Panc1 (cell line): ENCODE measurements at regions not wholly inside any gene's neighbourhood (a gene's known extent, or its start where the extent isn't known, plus 50 kb on each side); places are given as distances from the start of the nearest gene placed in this dataset.

Source experiments
- ATAC-seq: fragments of 200-7000 bp; cut with Tn5 transposase; 2 replicates; pipeline ENCODE4 v1.9.1; 2020; ENCODE audit warnings: mild to moderate bottlenecking, moderate library complexity
- BruUV-seq: library from RNA; stranded (reverse); fragments of 400-500 nt; replicated peaks from 2 replicates; lab custom pipeline; 2021; lab: Mats Ljungman, UMichigan
- CTCF ChIA-PET: fragments of 300-600 bp; sonication (Branson Sonifier 250); formaldehyde crosslinking; loops from one replicate; lab custom pipeline; 2022; ENCODE audit warnings: antibody characterized with exemption; lab: Charles Lee
- POLR2A ChIA-PET: fragments of 300-600 bp; sonication (Branson Sonifier 250); formaldehyde crosslinking; loops from one replicate; lab custom pipeline; 2022; ENCODE audit warnings: antibody characterized with exemption; lab: Charles Lee
- DNase-seq: peaks from one replicate; pipeline ENCODE4 v3.0.0-alpha.2; 2010; ENCODE audit warnings: low read depth, low spot score
- H3K27ac ChIP-seq: 2 replicates; pipeline ENCODE4 v1.5.1; 2011; ENCODE audit warnings: mild to moderate bottlenecking, low read length, inconsistent platforms
- H3K27me3 ChIP-seq: fragments of 200-500 bp; sonication (Bioruptor generic); 2 replicates; pipeline ENCODE4 v1.6.0; 2014; ENCODE audit warnings: low read length, inconsistent platforms; ENCODE audit not compliant: control insufficient read depth, insufficient read depth
- H3K36me3 ChIP-seq: fragments of 200-500 bp; sonication (Bioruptor generic); 2 replicates; pipeline ENCODE4 v1.5.1; 2014; ENCODE audit warnings: inconsistent platforms, mild to moderate bottlenecking, low read length, moderate library complexity; ENCODE audit not compliant: control insufficient read depth, insufficient read depth
- H3K4me1 ChIP-seq: 2 replicates; pipeline ENCODE4 v1.5.1; 2011; ENCODE audit warnings: inconsistent platforms, mild to moderate bottlenecking, low read length, moderate library complexity; ENCODE audit not compliant: control insufficient read depth, insufficient read depth
- H3K4me3 ChIP-seq, 2 experiments: 2 replicates each; pipeline ENCODE4 v1.5.1; 2011 to 2012; ENCODE audit warnings: low read depth in 2 of 2, low read length in 2 of 2, mild to moderate bottlenecking in 2 of 2, inconsistent platforms in 1 of 2, moderate library complexity in 1 of 2
- H3K9me3 ChIP-seq: fragments of 200-500 bp; sonication (Bioruptor generic); 2 replicates; pipeline ENCODE4 v1.5.1; 2014; ENCODE audit warnings: low read depth, mild to moderate bottlenecking, inconsistent platforms, low read length, moderate library complexity; ENCODE audit not compliant: control insufficient read depth, insufficient read depth
- POLR2AphosphoS5 ChIP-seq: IDR thresholded peaks from 2 replicates; pipeline ENCODE4 v1.6.1; 2012; ENCODE audit warnings: mild to moderate bottlenecking, low read depth, low read length, moderate library complexity
- SIN3A ChIP-seq: IDR thresholded peaks from 2 replicates; pipeline ENCODE4 v1.6.1; 2012; ENCODE audit warnings: low read depth, mild to moderate bottlenecking, low read length, moderate library complexity, borderline replicate concordance; ENCODE audit not compliant: insufficient read depth
- TCF7L2 ChIP-seq: IDR thresholded peaks from 2 replicates; pipeline ENCODE4 v1.6.1; 2011; ENCODE audit warnings: mild to moderate bottlenecking, low read depth, low read length, inconsistent platforms
- in situ Hi-C: cut with HindIII; loops from 2 replicates; pipeline ENCODE4 v1.10.0; 2016; ENCODE audit warnings: low sequenced_read_pairs, low pct_unique_long_range_greater_than_20kb
- intact Hi-C: fragments of 100-400 bp; cut with micrococcal nuclease; formaldehyde crosslinking; loops from one replicate; pipeline ENCODE4 v1.10.0; 2022; ENCODE audit not compliant: unreplicated experiment
- TF ChIP-seq, protein P1 (sequence below), 2 experiments: IDR thresholded peaks; 2 replicates each; pipeline ENCODE4 v1.6.1; 2011 to 2012; ENCODE audit warnings: low read depth in 2 of 2, control low read depth in 1 of 2, low read length in 1 of 2, mild to moderate bottlenecking in 1 of 2, moderate library complexity in 1 of 2; ENCODE audit not compliant: insufficient read depth in 1 of 2
- TF ChIP-seq, protein P2 (sequence below): fragments of 450-650 bp; IDR thresholded peaks from 2 replicates; pipeline ENCODE4 v1.5.1; 2017; ENCODE audit warnings: mild to moderate bottlenecking

DNA sequence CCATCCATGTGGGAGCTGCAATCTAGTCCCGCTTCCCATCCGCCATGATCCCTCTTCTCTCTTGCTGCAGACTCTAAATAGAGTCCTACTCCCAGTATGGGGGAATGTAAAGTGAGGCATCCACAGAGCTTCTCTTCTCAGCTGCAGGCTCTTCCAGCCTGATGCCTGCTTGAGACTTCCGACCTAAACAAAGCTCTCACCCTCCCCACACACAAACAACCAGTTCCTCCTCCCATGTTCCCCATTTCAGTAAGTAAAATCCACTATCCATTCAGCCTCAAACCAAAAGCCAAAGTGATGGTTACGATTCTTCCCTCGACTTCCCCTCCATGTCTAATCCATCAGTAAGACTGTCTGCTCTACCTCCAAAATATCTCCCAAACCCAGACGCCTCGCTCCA, 108.2 kb upstream of the NFE2L3 start:
- H3K36me3 ChIP-seq, result no peaks in the 10 kb centered on the region
- H3K27me3 ChIP-seq, result peaks cover 18% of the 10 kb centered on the region
- TF ChIP-seq TCF7L2, result no peak
- POLR2A ChIA-PET, result interaction anchor here (0.6 kb wide), 1 partner anchor 649 kb away, joined by 5 read pairs; no protein-coding TSS in a partner anchor
- no peak for DNase-seq
- H3K4me3 ChIP-seq, result no peak overlapping the region
- intact Hi-C loops (no loop called here), in situ Hi-C loops (no loop called here)
- CTCF ChIA-PET, result no interaction called here
- no peak overlapping the region for H3K27ac ChIP-seq
- no peaks in the 10 kb centered on the region for H3K9me3 ChIP-seq
- BruUV-seq, result no TSS peak
- no peak for ATAC-seq
- H3K4me1 ChIP-seq, result no peaks in the 10 kb centered on the region

DNA sequence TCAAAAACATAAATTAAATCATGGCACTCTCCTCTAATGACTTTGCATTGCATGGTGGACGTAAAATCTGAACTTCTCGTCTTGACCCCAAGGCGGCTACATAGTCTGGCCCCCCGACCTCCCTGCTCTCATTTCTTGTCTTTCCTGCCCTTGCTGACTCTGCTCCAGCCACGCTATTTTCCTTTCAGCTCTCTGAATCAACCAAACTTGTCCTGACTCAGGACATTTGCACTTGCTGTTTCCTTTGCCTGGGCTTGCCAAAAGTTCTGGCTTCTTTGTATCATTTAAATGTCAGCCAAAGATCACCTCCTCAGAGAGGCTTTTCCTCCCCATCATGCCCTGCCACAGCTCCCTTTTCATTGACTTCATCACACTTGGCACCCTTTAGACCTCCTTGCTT, 107.7 kb upstream of the NFE2L3 start:
- in situ Hi-C loops, result no loop called here
- Histone ChIP-seq H3K27me3 (peaks cover 16% of the 10 kb centered on the region), H3K4me1 (no peaks in the 10 kb centered on the region), H3K4me3 (no peak overlapping the region), H3K9me3 (no peaks in the 10 kb centered on the region), H3K36me3 (no peaks in the 10 kb centered on the region), H3K27ac (no peak overlapping the region)
- TF ChIP-seq, protein P1, sequence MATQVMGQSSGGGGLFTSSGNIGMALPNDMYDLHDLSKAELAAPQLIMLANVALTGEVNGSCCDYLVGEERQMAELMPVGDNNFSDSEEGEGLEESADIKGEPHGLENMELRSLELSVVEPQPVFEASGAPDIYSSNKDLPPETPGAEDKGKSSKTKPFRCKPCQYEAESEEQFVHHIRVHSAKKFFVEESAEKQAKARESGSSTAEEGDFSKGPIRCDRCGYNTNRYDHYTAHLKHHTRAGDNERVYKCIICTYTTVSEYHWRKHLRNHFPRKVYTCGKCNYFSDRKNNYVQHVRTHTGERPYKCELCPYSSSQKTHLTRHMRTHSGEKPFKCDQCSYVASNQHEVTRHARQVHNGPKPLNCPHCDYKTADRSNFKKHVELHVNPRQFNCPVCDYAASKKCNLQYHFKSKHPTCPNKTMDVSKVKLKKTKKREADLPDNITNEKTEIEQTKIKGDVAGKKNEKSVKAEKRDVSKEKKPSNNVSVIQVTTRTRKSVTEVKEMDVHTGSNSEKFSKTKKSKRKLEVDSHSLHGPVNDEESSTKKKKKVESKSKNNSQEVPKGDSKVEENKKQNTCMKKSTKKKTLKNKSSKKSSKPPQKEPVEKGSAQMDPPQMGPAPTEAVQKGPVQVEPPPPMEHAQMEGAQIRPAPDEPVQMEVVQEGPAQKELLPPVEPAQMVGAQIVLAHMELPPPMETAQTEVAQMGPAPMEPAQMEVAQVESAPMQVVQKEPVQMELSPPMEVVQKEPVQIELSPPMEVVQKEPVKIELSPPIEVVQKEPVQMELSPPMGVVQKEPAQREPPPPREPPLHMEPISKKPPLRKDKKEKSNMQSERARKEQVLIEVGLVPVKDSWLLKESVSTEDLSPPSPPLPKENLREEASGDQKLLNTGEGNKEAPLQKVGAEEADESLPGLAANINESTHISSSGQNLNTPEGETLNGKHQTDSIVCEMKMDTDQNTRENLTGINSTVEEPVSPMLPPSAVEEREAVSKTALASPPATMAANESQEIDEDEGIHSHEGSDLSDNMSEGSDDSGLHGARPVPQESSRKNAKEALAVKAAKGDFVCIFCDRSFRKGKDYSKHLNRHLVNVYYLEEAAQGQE (IDR thresholded peaks at IDR 0.05; ENCODE audit: insufficient read depth in 1 of 2, low read depth in 2 of 2, low read length in 1 of 2), result no peak
- TF ChIP-seq, protein P2, sequence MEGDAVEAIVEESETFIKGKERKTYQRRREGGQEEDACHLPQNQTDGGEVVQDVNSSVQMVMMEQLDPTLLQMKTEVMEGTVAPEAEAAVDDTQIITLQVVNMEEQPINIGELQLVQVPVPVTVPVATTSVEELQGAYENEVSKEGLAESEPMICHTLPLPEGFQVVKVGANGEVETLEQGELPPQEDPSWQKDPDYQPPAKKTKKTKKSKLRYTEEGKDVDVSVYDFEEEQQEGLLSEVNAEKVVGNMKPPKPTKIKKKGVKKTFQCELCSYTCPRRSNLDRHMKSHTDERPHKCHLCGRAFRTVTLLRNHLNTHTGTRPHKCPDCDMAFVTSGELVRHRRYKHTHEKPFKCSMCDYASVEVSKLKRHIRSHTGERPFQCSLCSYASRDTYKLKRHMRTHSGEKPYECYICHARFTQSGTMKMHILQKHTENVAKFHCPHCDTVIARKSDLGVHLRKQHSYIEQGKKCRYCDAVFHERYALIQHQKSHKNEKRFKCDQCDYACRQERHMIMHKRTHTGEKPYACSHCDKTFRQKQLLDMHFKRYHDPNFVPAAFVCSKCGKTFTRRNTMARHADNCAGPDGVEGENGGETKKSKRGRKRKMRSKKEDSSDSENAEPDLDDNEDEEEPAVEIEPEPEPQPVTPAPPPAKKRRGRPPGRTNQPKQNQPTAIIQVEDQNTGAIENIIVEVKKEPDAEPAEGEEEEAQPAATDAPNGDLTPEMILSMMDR, result no peak
- TF ChIP-seq SIN3A (no peak), POLR2AphosphoS5 (no peak), TCF7L2 (no peak)
- intact Hi-C loops, result no loop called here
- no peak for DNase-seq
- POLR2A ChIA-PET, result interaction anchor here (0.6 kb wide), 1 partner anchor 649 kb away, joined by 5 read pairs; no protein-coding TSS in a partner anchor
- CTCF ChIA-PET, result no interaction called here
- ATAC-seq, result no peak
- BruUV-seq, result no TSS peak

DNA sequence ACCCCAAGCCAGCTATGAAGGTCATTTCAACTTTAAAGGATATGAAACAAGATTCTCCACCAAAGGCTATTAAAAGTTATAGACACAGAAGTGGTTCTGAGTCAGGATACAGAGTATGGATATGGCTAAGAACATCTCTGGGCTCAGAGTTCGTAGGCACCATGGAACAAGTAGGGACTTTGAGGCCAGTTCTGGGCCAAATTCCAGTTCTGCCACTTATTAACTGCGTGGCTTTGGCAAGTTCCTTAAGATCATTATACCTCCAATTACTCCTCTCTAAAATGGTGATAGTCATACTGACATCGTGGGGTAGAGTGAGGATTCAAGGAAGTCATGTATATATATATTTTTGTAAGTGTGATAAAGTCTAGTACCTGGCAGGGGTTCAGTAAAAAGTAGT, 105.8 kb upstream of the NFE2L3 start:
- no peak overlapping the region for H3K27ac ChIP-seq
- ChIA-PET POLR2A (no interaction called here), CTCF (no interaction called here)
- H3K27me3 ChIP-seq, result peaks cover 16% of the 10 kb centered on the region
- no peaks in the 10 kb centered on the region for H3K9me3 ChIP-seq
- H3K4me3 ChIP-seq, result no peak overlapping the region
- no peak for TF ChIP-seq SIN3A
- TF ChIP-seq TCF7L2, result no peak
- TF ChIP-seq, protein P2, result no peak
- TF ChIP-seq, protein P1 (IDR thresholded peaks at IDR 0.05; ENCODE audit: insufficient read depth in 1 of 2, low read depth in 2 of 2, low read length in 1 of 2), result no peak
- no peak for TF ChIP-seq POLR2AphosphoS5
- H3K4me1 ChIP-seq, result no peaks in the 10 kb centered on the region
- in situ Hi-C loops, result no loop called here
- ATAC-seq (no peak), DNase-seq (no peak)
- intact Hi-C loops, result no loop called here
- BruUV-seq, result no TSS peak
- H3K36me3 ChIP-seq, result no peaks in the 10 kb centered on the region
